BLaER1 treated with 17β-estradiol and CSF1 and Interleukin-3, amounts not matched to agents 10 nM and 100 nM (cell line): ENCODE measurements at regions not wholly inside any gene's neighbourhood (a gene's known extent, or its start where the extent isn't known, plus 50 kb on each side); places are given as distances from the start of the nearest gene placed in this dataset.

Experiments
- H3K27ac ChIP-seq, 11 experiments: shearing (Covaris generic); formaldehyde crosslinking; 2 replicates each; pipeline ENCODE4 v1.8.1; 2022
- H3K27me3 ChIP-seq, 11 experiments: shearing (Covaris generic); formaldehyde crosslinking; 2 replicates each; pipeline ENCODE4 v1.8.1; 2022
- H3K36me3 ChIP-seq, 11 experiments: shearing (Covaris generic); formaldehyde crosslinking; 2 replicates each; pipeline ENCODE4 v1.8.1; 2022
- H3K4me1 ChIP-seq, 10 experiments: shearing (Covaris generic); formaldehyde crosslinking; 2 replicates each; pipeline ENCODE4 v1.8.1; 2022
- H3K4me2 ChIP-seq, 11 experiments: shearing (Covaris generic); formaldehyde crosslinking; 2 replicates each; pipeline ENCODE4 v1.8.1; 2022
- H3K4me3 ChIP-seq, 10 experiments: shearing (Covaris generic); formaldehyde crosslinking; 2 replicates each; pipeline ENCODE4 v1.8.1; 2022
- H3K9ac ChIP-seq, 11 experiments: shearing (Covaris generic); formaldehyde crosslinking; 2 replicates each; pipeline ENCODE4 v1.8.1; 2022
- H3K9me3 ChIP-seq, 11 experiments: shearing (Covaris generic); formaldehyde crosslinking; replicated peaks in 1 of 11; 2 replicates each; pipeline ENCODE4 v1.8.1; 2022
- H4K20me1 ChIP-seq, 11 experiments: shearing (Covaris generic); formaldehyde crosslinking; 2 replicates each; pipeline ENCODE4 v1.8.1; 2022
- Cebpa-rat ChIP-seq, 11 experiments: shearing (Covaris generic); IDR thresholded peaks; 2 replicates each; pipeline ENCODE4 v1.8.1; 2022

DNA sequence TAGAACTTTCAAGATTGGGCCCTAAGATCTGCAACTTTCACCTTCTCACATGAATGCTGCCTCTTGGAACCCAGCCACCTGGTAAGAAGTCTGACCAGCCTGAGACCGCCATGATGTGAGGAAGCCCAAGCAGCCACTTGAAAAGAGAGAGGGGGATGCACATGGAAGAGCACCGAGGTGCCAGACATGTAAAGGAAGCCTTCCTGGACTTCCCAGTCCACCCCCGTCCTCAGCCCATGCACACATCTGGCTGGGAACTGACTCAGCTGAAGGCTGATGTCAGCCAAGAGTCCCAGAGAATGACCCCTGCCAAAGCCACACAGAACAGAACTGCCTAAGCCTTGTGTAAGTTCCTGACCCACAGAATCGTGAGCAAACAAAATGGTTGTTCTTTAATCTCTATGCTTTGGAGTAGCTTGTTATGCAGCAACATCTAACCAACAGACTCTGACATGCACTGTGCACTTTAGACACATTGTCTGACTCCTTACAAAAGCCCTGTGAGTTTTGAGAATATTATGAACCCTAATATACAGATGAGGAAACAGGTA lies 86.7 kb downstream of the RMI2 start:
- H3K4me1 ChIP-seq, result peaks cover 0 to 26% (median 15%) of the 10 kb centered on the region in 10 experiments; a peak in 11 of 20 replicates
- no peak for TF ChIP-seq Cebpa-rat (IDR thresholded peaks at IDR 0.05)
- H4K20me1 ChIP-seq, result no peaks in the 10 kb centered on the region
- no peak overlapping the region for H3K9ac ChIP-seq
- no peak overlapping the region for H3K4me3 ChIP-seq
- H3K9me3 ChIP-seq, result peaks cover 12 to 24% (median 16%) of the 10 kb centered on the region in 11 experiments; a peak in 20 of 22 replicates
- no peaks in the 10 kb centered on the region for H3K27me3 ChIP-seq
- H3K4me2 ChIP-seq, result 0 out of 22 replicates have a peak overlapping the region, but pooled peaks of 1 of the 11 experiments have one; percentile 1
- no peaks in the 10 kb centered on the region for H3K36me3 ChIP-seq
- no peak overlapping the region for H3K27ac ChIP-seq

DNA sequence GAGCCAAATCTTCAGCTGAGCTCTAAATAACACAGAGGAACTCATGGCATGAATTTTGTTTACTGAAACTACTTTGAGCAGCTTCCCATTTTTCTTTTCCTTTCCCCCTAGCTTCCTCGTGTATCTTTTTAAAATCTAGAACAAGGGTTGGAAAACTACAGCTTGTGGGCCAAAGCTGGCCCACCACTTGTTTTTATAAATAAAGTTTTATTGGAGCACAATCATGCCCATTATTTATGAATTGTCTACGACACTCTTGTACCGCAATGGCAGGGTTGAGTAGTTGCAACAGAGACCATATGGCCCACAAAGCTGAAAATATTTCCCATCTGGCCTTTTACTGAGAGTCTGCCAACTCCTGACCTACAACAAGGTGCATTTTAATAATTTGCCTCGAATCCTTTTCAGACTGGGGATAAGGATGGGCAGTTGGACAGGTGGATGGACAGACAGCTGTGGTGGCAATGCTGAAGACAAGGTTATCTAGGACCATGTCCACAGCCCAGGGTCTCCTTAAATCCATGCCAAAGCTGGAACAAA lies 87.7 kb downstream of the RMI2 start:
- Histone ChIP-seq H3K4me2 (peak overlapping the region in 1 of 11 experiments; percentile 1; a peak in 1 of 22 replicates), H3K27me3 (no peaks in the 10 kb centered on the region), H3K4me1 (peaks cover 0 to 18% (median 10%) of the 10 kb centered on the region in 10 experiments; a peak in 11 of 20 replicates), H3K27ac (no peak overlapping the region), H3K9ac (no peak overlapping the region), H3K9me3 (peaks cover 12 to 24% (median 16%) of the 10 kb centered on the region in 11 experiments; a peak in 20 of 22 replicates), H4K20me1 (no peaks in the 10 kb centered on the region), H3K36me3 (no peaks in the 10 kb centered on the region), H3K4me3 (no peak overlapping the region)
- no peak for TF ChIP-seq Cebpa-rat (IDR thresholded peaks at IDR 0.05)

DNA sequence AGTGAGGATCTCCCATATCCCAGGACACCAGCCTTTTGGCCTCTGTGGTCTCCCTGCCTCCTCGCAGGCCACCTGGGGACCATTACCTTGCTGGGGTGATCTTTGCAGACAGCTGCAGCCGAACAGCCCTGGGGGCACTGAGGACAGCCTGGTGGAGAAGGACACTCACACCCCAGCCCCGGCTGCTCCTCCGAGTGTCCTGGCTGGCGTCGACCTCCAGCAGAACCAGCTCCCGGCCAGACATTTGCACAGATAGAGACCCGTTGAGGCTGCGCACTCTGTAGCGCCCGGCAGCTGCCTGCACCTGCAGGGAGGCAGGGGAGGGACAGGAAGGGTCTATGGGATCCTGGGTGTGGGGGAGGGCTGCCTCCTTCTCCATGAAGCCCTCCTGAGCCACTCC lies 90.3 kb downstream of the RMI2 start:
- Histone ChIP-seq H3K4me3 (no peak overlapping the region), H3K27ac (no peak overlapping the region), H3K4me2 (no peak overlapping the region), H3K9ac (no peak overlapping the region), H3K4me1 (peaks cover 0 to 7% (median 0%) of the 10 kb centered on the region in 10 experiments; a peak in 3 of 20 replicates), H4K20me1 (no peaks in the 10 kb centered on the region), H3K9me3 (peaks cover 26 to 40% (median 31%) of the 10 kb centered on the region in 11 experiments), H3K36me3 (peaks cover 0 to 10% (median 0%) of the 10 kb centered on the region in 11 experiments; a peak in 4 of 22 replicates), H3K27me3 (no peaks in the 10 kb centered on the region)
- no peak for TF ChIP-seq Cebpa-rat (IDR thresholded peaks at IDR 0.05)

DNA sequence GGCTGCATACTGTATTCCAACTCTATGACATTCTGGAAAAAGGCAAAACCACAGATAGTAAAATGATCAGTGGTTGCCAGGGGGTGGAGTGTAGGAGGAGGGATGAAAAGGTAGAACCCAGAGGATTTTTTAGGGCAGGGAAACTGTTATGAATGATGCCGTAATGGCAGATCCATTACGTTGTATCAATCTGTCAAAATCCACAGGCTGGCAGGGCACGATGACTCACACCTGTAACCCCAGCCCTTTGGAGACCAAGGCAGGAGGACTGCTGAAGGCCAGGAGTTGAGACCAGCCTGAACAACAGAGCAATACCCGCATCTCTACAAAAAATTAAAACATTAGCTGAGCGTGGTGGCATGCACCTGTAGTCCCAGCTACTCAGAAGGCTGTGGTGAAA lies 91.8 kb downstream of the RMI2 start:
- TF ChIP-seq Cebpa-rat (IDR thresholded peaks at IDR 0.05), result no peak

DNA sequence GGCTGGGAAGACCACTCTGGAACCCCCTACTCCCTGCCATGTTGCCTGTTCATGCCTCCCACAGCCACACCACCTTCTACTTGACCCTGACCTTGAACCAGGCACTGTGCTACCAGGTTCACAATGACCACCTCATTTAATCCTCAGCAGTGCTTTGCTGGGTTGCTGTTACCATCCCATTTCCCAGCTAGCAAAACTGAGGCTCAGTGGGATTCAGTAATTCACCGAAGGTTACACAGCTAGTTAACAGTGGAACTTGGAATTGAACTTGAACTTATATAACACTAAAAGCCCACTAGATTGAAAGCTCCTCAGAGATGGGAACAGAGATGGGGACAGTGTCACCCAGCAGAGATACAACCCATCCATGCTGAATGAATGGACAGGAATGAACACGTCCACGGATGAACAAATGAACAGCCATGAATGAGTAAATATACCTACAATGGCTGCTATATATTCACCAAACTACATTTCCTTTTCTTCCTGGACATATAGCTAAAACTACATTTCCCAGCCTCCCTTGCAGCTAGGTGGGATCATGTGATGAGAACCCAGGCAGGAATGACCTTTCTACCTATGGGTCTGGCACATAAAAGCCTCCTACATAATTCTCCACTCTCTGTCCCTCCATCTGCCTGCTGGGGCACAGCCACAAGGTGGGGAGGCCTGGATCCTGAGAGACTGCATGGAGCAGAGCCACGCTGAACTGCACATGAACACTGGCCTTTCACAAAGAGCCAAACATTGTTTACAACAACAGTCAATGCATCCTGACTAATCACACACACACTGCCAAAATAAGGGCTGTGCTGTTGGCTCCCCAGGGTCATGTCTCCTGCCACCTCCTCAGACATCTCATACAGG lies 94.8 kb downstream of the RMI2 start:
- H3K4me2 ChIP-seq, result no peak overlapping the region
- H3K4me1 ChIP-seq, result no peaks in the 10 kb centered on the region; a peak in 1 of 20 replicates
- peaks cover 18 to 28% (median 24%) of the 10 kb centered on the region in 11 experiments for H3K9me3 ChIP-seq
- H3K4me3 ChIP-seq, result no peak overlapping the region
- H3K27me3 ChIP-seq, result no peaks in the 10 kb centered on the region
- no peak overlapping the region for H3K9ac ChIP-seq
- no peak overlapping the region for H3K27ac ChIP-seq
- no peak for TF ChIP-seq Cebpa-rat (IDR thresholded peaks at IDR 0.05)
- H3K36me3 ChIP-seq, result peaks cover 0 to 10% (median 0%) of the 10 kb centered on the region in 11 experiments; a peak in 4 of 22 replicates
- H4K20me1 ChIP-seq, result no peaks in the 10 kb centered on the region

More for the DNA sequence above, 91.8 kb downstream of the RMI2 start:
- Histone ChIP-seq H4K20me1 (no peaks in the 10 kb centered on the region), H3K9ac (no peak overlapping the region), H3K36me3 (peaks cover 0 to 10% (median 0%) of the 10 kb centered on the region in 11 experiments; a peak in 4 of 22 replicates), H3K4me3 (no peak overlapping the region), H3K27me3 (no peaks in the 10 kb centered on the region), H3K4me2 (no peak overlapping the region), H3K9me3 (peaks cover 30 to 43% (median 34%) of the 10 kb centered on the region in 11 experiments), H3K27ac (no peak overlapping the region), H3K4me1 (peaks cover 0 to 6% (median 0%) of the 10 kb centered on the region in 10 experiments; a peak in 3 of 20 replicates)

DNA sequence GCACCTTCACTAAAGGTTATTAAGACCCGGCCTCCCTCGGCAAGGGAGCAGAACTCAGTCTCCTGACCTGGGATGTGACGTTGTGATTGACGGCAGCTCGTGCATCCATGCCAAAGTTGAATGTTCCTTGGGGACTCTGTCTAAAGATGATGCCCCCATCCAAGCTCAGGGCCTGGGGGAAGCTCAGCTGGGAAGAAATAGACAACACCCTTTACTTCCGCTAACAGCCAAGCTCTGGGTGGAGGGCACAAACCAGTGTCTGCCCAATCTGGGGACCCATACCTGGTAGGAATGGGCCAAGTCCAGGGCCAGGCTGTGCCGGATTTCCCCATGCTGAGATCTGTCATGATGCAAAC lies 95.4 kb downstream of the RMI2 start:
- no peak for TF ChIP-seq Cebpa-rat (IDR thresholded peaks at IDR 0.05)
- Histone ChIP-seq H3K9ac (no peak overlapping the region), H3K4me1 (no peaks in the 10 kb centered on the region; a peak in 1 of 20 replicates), H4K20me1 (no peaks in the 10 kb centered on the region), H3K27ac (no peak overlapping the region), H3K36me3 (peaks cover 0 to 10% (median 0%) of the 10 kb centered on the region in 11 experiments; a peak in 4 of 22 replicates), H3K27me3 (no peaks in the 10 kb centered on the region), H3K4me3 (no peak overlapping the region), H3K4me2 (no peak overlapping the region), H3K9me3 (peaks cover 18 to 28% (median 24%) of the 10 kb centered on the region in 11 experiments)

DNA sequence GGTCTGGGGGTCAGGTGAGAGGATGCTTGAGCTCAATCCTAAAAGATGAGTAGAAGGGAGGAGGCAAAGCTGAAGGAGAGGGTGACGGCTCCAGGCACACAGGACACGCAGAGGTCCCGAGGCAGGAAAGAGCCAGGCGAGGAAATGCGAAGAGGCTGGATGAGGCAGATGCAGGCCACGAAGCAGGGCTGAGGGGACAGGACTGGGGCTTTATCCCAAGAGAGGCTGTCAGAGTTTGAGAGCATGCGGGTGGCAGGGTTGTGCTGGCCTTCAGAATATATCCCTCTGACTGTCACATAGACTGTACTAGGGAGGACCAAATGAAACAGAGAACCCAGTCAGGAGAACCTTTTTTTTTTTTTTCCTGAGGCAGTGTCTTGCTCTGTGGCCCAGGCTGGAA lies 100.2 kb downstream of the RMI2 start:
- no peaks in the 10 kb centered on the region for H3K27me3 ChIP-seq
- peaks cover 0 to 6% (median 0%) of the 10 kb centered on the region in 11 experiments; a peak in 2 of 22 replicates for H3K36me3 ChIP-seq
- no peak overlapping the region for H3K27ac ChIP-seq
- H3K9me3 ChIP-seq, result peaks cover 4 to 13% (median 9%) of the 10 kb centered on the region in 11 experiments
- H3K4me1 ChIP-seq, result peaks cover 0 to 4% (median 0%) of the 10 kb centered on the region in 10 experiments; a peak in 1 of 20 replicates
- no peak overlapping the region for H3K4me3 ChIP-seq
- H4K20me1 ChIP-seq, result no peaks in the 10 kb centered on the region; a peak in 1 of 22 replicates
- no peak overlapping the region for H3K4me2 ChIP-seq
- no peak for TF ChIP-seq Cebpa-rat (IDR thresholded peaks at IDR 0.05)
- no peak overlapping the region for H3K9ac ChIP-seq

DNA sequence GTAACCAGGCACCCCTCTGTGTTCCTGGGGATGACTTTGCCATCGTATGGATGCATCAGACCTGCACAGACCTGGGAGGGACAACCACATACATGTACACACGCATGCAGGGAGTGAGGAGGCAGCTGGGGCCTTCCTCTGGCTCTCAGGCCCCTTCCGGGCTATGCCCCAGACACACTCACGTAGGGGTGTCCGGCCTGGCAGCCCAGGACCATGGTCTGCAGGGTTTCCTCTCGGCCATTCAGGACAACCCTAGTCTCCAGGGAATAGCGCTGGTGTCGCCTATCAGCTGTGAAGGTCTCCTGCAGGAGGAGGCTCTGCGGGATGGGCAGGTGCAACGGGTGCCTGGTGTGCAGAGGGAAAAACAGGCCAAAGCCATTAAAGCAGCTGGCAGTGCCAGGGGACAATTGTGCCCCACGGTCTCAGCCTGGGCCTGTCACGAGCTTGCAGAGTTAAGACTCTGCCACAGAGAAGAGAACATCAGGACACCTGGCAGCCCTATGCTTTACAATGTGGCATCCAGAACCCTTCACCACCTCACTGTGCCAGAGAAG lies 101.4 kb downstream of the RMI2 start:
- no peak overlapping the region for H3K9ac ChIP-seq
- H3K9me3 ChIP-seq, result peaks cover 0 to 1% (median 0%) of the 10 kb centered on the region in 11 experiments; a peak in 4 of 22 replicates
- no peak for TF ChIP-seq Cebpa-rat (IDR thresholded peaks at IDR 0.05)
- H3K27me3 ChIP-seq, result no peaks in the 10 kb centered on the region
- no peak overlapping the region for H3K4me2 ChIP-seq
- H3K4me1 ChIP-seq, result peaks cover 0 to 4% (median 0%) of the 10 kb centered on the region in 10 experiments; a peak in 1 of 20 replicates
- no peak overlapping the region for H3K27ac ChIP-seq
- no peaks in the 10 kb centered on the region for H3K36me3 ChIP-seq
- H4K20me1 ChIP-seq, result no peaks in the 10 kb centered on the region; a peak in 1 of 22 replicates
- no peak overlapping the region for H3K4me3 ChIP-seq

DNA sequence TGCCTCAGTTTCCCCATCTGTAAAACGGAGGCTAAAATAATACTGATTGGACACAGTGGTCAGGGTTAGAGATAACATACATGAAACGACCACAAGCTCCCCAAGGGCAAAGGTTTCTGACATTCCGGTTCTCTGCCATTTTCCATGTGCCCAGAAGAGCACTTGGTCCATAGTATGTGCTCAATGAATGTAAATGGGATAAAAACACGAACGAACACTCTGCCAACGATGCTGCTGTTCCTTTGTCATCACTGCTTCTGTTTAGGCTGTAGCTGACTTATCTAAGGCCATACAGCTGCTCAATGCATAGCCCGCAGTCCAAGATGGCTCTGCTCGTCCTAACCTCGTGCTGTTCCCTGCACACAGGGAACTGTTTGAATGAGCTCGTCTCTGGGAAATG lies 102.0 kb downstream of the RMI2 start:
- no peaks in the 10 kb centered on the region for H3K36me3 ChIP-seq
- H4K20me1 ChIP-seq, result no peaks in the 10 kb centered on the region; a peak in 1 of 22 replicates
- H3K4me3 ChIP-seq, result no peak overlapping the region
- no peak for TF ChIP-seq Cebpa-rat (IDR thresholded peaks at IDR 0.05)
- no peak overlapping the region for H3K9ac ChIP-seq
- no peaks in the 10 kb centered on the region for H3K27me3 ChIP-seq
- H3K27ac ChIP-seq, result no peak overlapping the region
- H3K4me1 ChIP-seq, result peaks cover 0 to 4% (median 0%) of the 10 kb centered on the region in 10 experiments; a peak in 3 of 20 replicates
- H3K9me3 ChIP-seq, result no peaks in the 10 kb centered on the region
- no peak overlapping the region for H3K4me2 ChIP-seq
